Activated CD4-positive, CD25-positive, alpha-beta regulatory T cell (primary cell): ENCODE measurements at regions not wholly inside any gene's neighbourhood (a gene's known extent, or its start where the extent isn't known, plus 50 kb on each side); places are given as distances from the start of the nearest gene placed in this dataset.
"Not testable (repeated sequence)": the region's sequence is repeated elsewhere in the genome, so short reads cannot be mapped to it uniquely, and the experiment has no call there.

Experiments
- DNase-seq, 4 experiments: peaks; one replicate each; lab custom pipeline; 2025; lab: John Stamatoyannopoulos, UW

DNA sequence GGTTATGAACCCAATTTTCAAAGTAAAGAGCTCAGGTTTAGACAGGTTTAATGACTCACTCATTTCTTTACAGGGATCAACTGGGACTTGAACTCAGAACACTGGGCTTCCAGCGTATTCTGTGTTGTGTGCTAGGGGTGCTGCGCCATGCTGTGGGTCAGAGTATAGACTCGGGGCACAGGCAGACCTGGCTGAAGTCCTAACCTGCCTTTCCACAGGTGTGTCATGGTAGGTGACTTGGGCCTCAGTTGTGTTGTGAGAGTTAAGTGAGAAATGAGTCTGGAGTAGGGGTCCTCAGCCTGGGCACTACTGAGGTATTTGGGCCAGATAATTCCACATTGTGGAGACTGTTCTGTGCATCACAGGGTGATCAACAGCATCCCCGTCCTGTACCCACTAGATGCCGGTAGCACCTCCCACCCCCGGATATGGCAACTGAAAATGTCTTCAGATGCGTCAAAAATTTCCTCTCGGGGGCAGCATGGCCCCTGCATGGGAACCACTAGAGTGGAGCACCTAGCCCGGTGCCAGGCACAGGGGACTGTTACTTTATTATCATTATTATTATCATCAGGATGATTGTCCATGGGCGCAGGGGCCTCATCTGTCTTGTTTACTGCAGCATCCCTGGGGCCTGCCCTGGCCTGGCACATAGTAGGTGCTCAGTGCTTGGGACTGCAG, 575.5 kb downstream of the PTPRU start:
- DNase-seq = no peak

DNA sequence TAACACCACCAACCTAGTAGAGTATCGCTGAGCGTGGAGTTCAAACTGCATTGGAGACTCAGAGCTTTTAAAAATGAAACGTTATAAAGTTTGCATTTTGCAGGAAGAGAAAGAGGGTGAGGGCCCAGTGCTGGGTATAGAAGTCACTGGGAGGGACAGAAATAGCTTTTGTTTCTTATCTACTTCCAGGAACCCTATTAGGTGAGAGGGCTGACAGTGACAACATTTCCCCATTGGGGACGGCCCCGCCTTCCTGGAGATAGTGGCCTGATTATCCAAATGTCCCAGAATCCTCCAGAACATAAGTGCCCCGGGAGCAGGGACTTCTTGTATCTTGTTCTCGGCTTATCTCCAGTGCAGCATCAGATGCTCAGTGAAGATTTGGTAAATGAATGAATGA, 574.9 kb downstream of the PTPRU start:
- no peak for DNase-seq

DNA sequence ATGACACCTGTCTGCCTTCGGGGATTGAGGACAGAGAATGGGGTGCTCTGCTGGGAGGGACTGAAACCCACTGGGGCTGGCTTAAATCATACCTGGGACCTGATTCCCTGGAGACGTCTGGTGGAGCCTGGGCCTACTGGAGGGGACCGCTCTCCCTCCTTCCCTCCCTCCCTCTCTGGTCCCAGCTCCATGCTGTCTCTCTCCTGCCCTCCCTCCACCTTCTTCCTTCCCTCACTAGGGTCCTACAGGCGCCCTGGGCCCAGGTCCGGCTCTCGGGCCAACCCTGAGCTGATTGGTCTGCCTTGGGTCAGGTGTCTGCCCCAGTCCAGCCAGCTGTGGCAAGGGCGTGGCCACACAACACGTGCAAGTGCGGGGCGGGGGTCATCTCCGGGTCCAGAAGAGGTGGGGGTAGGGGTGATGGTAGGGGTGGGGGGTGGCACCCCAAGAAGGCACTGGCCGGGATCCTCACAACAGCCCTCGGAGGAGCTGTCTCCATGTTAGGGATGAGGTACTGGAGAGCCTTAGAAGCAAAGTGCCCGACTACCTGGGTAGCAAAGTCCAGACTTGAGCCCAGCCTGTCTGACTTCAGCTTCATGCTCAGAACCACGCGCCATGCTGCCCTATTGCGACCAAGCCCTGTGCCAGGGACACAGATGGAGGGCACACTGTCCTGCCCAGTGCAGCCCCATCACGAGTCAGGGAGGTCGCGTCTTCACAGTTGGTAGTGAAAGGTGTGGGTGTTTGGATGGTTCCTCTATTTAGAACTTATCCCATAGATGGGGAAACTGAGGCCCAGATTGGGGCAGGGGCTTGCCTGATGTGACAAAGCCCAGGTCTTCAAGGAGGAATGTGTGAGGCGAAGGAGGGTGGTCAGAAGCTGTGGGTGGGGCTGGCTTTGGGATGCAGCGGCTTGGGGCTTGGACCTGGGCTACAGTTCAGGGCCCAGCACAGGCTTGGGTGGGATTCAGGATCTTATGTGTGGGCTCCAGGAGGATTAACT, 574.1 kb downstream of the PTPRU start:
- DNase-seq = no peak

DNA sequence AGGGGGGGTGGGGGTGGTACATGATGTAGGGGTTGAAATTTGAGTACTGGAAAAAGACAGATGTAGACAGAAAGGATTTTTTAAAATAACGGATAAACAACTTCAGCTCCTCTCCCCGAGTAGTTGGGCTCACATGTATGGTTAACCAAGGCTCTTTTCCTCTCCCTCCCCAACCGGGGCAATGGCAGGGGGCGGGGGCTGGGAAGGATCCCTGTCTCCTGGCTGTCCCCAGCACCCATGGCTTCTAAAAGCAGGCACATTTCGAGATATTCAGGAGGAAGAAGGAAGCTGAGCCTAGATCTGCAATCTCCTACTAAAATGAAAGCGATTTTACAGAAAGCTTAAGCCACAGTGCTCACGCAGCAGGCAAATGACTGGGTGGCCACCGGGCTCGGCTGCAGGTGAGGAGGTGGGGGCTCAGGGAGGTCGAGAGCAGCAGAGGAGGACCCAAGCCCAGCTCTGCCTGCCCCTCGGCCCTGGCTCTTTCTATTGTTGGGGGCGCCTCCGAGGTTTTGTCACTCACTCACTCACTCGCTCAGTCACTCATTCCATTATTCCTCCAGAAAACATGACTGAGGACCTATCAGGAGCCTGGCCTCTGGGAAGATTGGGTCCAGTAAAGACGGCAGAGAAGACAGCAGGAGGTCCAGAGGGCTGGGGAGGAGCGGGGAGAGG, 573.3 kb downstream of the PTPRU start:
- DNase-seq = no peak

DNA sequence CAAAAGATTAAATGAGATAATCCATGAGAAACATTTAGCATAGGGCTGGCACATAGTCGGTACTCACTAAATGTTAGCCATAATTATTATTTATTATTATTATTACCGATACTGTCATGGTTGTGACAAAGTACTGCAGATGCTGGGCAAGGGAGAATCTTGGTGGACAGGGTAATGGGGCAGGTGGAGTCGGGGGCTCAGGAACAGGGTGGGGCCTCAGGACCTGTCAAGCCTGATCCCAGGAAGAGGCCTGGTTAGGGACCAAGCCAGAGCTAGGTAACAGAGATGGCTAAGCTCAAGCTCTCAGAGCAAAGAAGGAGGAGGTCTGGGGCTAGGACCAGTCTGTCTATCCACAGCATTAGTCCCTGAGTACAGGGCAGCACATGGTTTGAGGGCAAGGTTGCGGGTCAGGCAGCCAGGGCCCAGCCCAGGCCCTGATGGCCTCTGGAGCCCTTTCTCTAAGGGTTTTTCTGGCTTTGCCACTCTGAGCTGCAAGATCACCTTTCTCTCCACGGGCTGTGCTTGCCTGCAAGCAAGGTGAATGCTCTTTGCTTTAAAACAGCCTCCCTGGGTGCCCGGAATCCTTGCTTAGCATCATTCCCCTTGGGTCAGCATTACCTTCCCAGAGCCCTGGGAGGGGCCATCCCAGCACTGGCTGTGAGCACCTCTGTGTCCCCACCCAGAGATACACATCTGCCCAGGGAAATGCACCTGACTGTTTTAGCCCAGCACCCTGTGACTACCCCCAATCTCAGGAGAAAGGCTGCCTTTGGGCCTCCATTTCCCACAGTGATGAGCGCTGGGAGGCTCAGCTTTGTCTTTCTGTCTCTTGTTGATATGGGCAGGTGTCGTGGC, 572.0 kb downstream of the PTPRU start:
- DNase-seq = no peak

DNA sequence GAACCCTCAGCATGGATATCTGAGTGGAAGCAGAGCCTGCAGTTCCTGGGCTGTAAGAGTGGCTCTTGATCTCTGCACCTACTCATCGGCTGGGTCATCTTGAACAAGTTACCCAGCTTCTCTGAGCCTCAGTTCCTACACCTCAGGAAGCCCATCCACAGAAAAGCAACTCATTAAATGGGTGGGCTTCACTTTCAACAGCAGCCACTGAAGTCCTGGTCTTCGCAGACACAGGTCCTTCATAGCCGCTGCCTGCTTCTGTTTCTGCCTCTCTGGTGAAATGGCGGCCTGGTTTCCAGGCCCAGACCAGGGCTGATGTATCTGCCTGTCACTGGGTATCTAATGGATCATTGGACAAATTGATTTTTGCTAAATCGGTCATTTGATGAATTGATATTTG, 571.4 kb downstream of the PTPRU start:
- no peak for DNase-seq

DNA sequence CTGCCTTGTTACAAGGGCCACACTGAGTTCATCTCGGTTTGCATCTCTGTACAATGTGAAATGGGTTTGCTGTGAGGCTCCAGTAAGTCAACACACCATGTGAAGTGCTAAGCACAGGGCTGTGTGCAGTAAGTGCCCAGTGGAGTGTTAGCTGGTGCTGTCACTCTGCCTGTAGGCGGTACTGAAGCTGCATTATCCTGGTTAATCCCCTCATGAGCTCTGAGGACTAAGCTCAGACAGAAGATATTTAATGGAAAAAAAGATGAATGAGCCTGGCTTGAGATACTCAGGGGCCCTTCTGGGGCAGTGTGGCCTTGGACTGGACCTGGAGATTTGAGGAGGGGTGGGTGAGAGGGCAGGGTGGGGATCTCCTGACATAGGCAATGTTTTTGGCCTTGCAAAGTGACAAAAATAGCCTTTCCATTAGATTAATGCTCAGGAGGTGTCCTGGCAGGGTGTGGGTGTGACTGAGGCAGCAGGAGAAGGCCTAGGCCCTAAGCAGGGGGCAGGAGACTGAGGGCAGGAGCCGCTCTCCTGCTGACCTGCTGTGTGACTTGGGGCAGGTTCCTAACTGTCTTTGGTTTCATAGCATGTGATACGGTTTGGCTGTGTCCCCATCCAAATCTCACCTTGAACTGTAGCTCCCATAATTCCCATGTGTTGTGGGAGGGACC, 570.5 kb downstream of the PTPRU start:
- DNase-seq = no peak

DNA sequence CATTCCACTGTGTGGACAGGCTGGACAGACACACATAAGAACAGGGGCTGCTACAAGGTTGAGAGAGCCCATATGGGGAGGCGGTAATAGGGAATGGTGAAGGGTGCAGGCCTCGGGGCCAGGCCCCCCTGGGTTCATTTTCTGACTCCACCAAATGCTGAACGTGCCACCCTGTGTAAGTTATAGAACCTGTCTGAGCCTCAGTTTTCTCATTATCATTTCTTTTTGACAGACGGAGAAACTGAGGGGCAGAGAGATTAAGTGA, 569.5 kb downstream of the PTPRU start:
- no peak for DNase-seq

DNA sequence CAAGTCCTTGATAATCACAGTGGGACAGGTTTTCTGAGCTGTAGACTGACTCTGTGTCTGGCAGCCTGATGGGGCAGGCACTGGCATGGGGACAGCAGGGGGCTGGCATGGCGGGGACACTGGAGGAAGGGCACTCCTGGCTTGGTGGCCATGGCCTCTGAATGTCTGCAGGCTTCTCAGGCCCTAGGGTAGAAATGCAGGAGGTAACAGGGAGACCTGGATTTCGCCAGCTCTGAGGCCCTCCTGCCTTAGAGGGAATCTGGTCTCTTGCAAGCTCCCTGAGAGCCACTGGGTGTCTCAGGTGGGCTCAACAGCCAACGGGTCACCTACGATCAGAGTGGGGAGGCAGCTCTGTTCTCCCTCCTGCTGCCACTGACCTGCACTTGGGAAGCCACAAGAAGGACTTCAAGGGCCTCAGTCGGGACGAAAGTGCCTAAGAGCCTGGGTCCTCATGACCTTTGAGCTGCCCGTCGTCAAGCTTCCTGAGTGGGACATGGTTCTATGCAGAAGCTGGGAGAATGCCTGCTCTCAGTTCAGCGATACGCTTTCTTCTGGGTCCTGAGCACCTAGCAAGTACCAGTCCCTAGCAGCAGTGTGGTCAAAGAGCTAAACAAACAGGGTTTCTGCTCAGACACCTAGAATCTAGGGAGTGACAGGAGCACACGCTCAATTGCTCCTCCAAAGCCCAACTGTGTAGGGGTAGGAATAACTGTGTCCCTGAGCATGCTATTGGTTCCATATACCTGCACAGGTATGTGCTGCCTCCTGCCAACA, 569.0 kb downstream of the PTPRU start:
- DNase-seq = no peak

DNA sequence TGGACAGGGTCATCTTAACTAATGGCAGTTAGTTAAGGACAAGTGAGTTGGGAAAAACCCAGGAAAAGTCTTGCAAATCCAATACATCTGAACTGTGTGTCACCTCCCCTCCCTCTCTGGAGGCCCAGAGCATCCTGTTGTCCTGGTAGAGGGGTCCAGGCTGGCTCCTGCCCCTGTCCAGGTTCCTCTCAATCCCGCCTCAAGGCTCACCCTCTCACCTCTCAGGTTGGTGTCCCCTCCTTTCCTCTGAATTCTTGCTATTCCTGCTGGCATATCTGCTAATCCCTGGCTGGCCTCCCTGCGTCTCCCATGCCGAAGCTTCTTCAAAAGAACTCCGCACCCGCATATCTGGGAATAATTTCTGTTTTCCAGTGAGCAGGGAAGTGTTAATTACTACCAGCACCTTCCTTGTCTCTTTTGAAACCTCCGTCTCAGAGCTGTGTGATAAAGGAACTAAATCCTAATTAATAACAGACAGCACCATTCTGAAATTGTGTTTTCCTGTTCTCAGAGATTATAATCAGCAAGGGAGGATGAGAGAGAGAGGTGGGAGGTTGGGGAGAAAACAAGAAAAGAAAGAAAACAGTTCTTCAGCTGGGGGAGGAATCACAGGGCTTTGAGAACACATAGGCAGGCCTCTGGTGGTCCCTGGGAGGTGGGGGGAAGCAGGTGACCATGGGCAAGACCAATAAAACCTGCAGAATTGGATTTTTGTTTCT, 568.0 kb downstream of the PTPRU start:
- DNase-seq = no peak

DNA sequence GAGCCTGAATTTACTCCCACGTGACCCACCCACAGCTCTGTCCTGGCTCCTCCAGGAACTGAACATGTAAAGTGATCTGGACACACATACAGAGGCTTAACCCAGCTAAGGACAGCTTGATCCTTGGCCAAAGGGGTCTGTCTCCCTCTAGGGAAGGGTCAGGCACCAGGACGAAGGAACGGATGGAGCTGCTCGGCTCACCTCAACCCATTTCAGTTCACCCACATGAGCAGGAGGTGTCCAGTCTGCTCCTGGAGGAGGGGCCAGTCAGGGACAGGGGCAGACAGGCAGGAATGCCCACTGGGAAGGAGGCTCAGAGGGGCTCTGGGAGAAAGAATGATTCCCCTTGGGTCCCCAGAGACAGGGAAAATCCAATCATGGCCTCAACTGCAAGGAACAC, 567.2 kb downstream of the PTPRU start:
- DNase-seq = no peak

DNA sequence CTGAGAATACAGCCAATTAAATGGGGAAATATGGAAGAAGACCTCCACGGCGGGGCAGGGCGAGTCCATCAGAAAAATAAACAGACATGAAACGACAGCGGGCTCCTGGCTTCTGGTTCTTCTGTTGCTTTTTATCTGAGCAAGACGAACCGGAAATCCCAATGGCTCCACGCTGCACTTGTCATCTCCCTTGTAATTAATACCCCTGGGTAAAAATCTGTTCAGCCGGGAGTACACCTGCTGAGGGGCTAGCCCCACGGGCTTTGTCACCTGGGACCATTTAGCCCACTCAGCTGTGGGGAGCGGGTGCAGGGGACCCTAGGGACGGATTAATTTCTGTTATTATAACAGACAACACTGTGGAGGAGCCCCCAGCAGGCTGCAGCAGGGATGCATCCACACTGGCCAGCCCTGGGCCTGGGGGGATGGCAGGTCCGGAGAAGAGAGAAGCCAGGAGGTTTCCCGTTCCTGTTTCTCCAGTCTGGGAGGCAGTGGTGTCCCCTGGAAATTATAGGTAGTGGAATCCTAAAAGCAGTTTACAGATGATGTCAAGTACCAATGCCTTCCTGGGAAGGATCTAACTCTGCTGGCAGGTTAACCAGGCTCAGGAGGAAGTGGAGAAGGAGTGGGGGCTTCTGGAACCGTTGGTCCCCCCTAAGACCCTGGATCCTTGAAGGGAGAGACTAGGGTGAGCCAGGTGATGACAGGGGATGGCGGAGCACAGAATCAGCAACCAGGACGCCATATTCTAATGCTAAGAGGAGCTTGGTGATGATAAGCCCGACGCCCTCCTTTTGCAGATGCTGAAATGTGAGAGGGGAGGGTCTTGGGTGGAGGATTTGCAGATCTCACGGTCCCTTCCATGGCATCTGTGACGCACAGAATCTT, 566.1 kb downstream of the PTPRU start:
- no peak for DNase-seq

DNA sequence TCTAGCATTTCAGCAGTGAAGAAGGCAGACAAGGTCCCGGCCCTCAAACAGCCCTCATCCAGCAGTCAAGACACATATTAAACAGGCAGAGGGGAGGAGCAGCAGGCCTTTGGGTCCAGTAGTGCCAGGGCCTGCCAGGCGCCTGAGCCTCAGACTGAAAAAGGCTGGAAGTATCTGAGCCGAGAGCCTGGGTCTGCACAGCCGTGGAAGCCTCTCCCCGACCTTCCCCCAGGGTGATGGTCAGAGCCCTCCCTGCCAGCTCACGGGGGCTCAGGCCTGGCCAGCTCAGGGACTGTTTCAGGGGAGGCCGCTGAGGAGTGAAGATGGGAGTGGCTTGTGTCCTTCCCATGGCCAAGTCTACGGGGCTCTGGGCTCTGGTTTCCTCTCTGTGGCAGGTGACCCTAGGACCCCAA, 565.2 kb downstream of the PTPRU start:
- no peak for DNase-seq

DNA sequence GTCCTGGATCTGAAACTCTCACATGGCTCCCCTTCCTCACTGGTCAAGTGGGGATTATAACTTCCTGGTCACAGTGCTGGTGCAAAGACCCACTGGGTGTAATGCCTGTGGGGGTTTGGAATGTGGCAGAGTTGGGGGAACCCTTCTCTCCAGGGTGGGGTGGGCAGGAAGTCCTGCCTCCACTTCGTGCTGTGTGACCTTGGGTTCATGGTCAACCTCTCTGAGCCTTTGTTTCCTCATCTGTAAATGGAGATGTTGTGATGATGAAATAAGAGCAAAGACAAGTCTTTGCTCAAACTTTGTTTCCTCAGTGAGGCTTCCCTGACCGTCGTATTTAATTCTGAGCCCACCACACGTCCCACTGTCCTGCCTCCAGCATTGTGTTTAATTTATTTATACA, 564.7 kb downstream of the PTPRU start:
- DNase-seq = no peak

DNA sequence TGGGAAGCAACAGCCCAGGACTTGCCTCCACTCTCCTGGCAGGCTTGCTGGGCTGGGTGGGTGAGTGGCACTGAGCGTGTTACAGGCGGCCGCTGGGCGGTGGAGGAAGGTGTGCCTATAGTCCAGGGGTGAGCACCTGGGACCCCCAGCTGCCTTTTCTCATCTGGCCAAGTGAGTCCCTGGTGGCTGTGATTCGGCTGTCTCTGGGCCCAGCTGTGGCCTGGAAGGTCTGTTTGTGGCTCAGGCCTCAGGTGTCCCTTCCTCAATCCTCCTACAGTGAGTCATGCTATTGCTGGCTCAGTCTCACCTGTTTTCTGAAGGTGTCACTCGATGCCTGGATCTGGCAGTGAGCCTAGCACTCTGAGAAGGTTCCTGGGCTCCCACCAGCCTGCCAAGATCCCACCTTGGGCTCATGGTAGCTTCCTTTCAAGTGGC, 564.2 kb downstream of the PTPRU start:
- no peak for DNase-seq

DNA sequence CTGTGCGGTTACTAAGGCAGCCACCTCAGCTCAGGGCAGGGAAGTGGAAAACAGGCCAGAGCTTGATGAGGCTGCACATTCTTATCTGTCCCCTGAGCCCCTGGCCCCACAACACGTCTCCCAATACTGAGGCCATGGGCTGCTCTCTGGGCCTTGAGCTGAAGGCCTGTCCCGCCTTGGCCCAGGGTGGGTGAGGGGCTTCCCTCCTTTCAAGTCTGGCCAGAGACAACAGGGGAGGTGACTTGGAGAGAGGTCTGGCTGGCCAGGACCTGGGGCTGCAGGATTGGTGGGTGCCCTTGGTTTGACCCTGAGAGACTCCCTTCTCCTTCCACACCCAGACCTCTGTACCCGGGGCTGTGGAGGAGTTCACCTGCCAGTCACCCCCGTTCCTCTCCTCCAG, 563.8 kb downstream of the PTPRU start:
- DNase-seq = no peak

DNA sequence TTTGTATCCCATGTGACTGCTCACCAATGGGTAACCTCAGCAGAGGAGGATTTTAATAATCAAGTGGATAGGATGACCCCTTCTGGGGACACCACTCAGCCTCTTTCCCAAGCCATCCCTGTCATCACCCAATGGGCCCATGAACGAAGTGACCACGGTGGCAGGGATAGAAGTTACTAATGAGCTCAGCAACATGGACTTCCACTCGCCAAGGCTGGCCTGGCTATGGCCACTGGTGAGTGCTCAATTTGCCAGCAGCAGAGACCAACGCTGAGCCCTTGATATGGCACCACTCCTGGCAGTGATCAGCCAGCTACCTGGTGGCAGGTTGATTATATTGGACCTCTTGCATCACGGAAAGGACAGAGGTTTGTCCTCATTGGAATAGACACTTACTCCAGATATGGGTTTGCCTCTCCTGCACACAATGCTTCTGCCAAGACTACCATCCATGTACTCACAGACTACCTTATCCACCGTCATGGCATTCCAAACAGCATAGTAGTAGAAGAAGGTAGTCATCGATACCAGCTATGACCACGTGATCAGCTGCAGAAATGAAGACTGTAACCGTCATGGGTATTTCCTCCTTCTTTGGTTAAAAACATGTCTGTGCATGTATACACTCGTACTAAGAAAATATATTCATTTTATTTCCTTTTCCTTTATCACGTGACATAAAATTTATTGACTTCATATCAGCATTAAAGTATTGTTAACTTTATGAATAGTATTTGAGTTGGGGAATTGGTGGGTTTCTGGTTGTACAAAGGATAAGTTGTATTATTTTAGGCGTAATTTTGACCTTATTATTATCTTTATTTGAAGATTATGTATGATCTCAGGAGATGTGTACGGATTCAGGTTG, 562.6 kb downstream of the PTPRU start:
- no peak for DNase-seq

DNA sequence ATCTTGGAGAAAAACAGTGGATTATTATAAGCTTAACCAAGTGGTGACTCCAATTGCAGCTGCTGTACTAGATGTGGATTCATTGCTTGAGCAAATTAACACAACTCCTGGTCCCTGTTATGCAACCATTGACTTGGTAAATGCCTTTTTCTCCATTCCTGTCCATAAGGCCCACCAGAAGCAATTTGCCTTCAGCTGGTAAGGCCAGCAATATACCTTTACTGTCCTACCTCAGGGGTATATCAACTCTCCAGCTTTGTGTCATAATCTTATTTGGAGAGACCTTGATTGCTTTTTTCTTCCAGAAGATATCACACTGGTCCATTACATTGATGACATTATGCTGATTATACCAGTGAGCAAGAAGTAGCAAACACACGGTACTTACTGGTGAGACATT, 560.8 kb downstream of the PTPRU start:
- DNase-seq = not testable (repeated sequence)
